ENCODE measurements at regions not wholly inside any gene's neighbourhood (a gene's known extent, or its start where the extent isn't known, plus 50 kb on each side); places are given as distances from the start of the nearest gene placed in this dataset.
A peak's percentile ranks its signal among the peaks of the same experiment; 100 is the strongest.

DNA sequence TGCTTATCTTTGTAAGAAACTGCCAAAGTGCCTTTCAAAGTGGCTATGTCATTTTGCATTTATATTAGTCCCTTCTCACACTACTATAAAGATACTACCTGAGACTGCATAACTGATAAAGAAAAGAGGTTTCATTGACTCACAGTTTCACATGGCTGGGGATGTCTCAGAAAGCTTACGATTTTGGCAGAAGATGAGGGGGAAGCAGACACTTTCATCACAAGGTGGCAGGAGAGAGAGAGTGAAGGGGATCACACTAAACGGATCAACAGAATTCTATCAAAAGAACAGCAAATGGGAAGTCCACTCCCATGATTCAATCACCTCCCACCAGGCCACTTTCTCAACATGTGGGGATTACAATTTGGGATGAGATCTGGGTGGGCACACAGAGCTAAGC is 1352.0 kb upstream of the B3GALT2 start:
- TF ChIP-seq, protein P1, sequence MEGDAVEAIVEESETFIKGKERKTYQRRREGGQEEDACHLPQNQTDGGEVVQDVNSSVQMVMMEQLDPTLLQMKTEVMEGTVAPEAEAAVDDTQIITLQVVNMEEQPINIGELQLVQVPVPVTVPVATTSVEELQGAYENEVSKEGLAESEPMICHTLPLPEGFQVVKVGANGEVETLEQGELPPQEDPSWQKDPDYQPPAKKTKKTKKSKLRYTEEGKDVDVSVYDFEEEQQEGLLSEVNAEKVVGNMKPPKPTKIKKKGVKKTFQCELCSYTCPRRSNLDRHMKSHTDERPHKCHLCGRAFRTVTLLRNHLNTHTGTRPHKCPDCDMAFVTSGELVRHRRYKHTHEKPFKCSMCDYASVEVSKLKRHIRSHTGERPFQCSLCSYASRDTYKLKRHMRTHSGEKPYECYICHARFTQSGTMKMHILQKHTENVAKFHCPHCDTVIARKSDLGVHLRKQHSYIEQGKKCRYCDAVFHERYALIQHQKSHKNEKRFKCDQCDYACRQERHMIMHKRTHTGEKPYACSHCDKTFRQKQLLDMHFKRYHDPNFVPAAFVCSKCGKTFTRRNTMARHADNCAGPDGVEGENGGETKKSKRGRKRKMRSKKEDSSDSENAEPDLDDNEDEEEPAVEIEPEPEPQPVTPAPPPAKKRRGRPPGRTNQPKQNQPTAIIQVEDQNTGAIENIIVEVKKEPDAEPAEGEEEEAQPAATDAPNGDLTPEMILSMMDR (IDR thresholded peaks at IDR 0.05; ENCODE audit: poor library complexity, severe bottlenecking), result peak; percentile 14
- Histone ChIP-seq H3K36me3 (ENCODE audit: low read depth) (no peaks in the 10 kb centered on the region), H3K27ac (ENCODE audit: poor library complexity, severe bottlenecking) (no peak overlapping the region), H3K4me3 (ENCODE audit: severe bottlenecking) (no peak overlapping the region), H3K9me3 (ENCODE audit: severe bottlenecking) (no peaks in the 10 kb centered on the region), H3K4me1 (ENCODE audit: insufficient read depth, poor library complexity, severe bottlenecking) (no peaks in the 10 kb centered on the region), H3K27me3 (ENCODE audit: insufficient read depth, poor library complexity, severe bottlenecking) (no peaks in the 10 kb centered on the region)
- ATAC-seq (ENCODE audit: low read depth) (0 out of 3 replicates have a peak, but pooled peaks have one; percentile 31), DNase-seq (ENCODE audit: low spot score) (no peak)

DNA sequence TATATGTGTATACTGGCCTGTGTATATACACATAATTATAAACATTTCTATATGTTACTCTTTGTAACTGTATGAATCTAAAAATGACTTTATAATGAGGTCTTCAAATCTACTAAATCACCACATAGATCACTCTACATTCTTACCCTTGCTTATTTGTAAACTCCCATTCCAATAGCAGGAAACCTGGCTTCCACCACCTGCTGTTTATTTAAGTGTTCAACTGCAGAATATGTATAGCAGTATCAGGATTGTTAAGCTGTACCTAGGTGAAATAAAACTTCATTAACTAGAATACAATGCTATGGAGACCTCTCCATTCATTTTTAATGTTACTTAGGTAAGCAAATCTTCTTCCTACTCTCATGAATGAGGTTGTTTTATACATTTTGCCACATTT is 1351.1 kb upstream of the B3GALT2 start:
- ATAC-seq (ENCODE audit: low read depth) (no peak), DNase-seq (ENCODE audit: low spot score) (no peak)
- H3K27me3 ChIP-seq (ENCODE audit: insufficient read depth, poor library complexity, severe bottlenecking), result no peaks in the 10 kb centered on the region
- no peak overlapping the region for H3K4me3 ChIP-seq (ENCODE audit: severe bottlenecking)
- H3K9me3 ChIP-seq (ENCODE audit: severe bottlenecking), result no peaks in the 10 kb centered on the region
- TF ChIP-seq, protein P1 (IDR thresholded peaks at IDR 0.05; ENCODE audit: poor library complexity, severe bottlenecking), result no peak
- H3K4me1 ChIP-seq (ENCODE audit: insufficient read depth, poor library complexity, severe bottlenecking), result no peaks in the 10 kb centered on the region
- H3K27ac ChIP-seq (ENCODE audit: poor library complexity, severe bottlenecking), result no peak overlapping the region
- H3K36me3 ChIP-seq (ENCODE audit: low read depth), result no peaks in the 10 kb centered on the region

DNA sequence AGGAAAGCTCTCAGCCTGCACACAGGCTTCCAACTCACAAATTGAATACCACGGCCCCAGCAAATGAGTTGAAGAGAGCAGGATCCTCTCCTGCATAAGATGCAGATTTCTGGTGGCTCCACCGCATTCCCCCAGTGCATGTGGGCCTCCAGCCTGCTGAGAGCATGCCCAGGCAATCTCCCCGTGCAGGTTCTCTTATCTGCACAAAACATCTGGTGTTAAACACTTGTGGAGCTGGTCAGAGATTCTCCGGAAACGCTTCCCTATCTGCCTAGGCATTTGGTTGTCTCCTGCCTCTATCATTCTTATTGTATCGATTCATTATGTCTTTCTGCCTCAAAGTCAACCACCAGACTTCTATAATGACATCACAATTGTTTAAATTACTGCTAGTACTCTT is 1349.0 kb upstream of the B3GALT2 start:
- H3K36me3 ChIP-seq (ENCODE audit: low read depth), result no peaks in the 10 kb centered on the region
- DNase-seq (ENCODE audit: low spot score) (no peak), ATAC-seq (ENCODE audit: low read depth) (no peak)
- no peak overlapping the region for H3K4me3 ChIP-seq (ENCODE audit: severe bottlenecking)
- H3K9me3 ChIP-seq (ENCODE audit: severe bottlenecking), result no peaks in the 10 kb centered on the region
- no peaks in the 10 kb centered on the region for H3K4me1 ChIP-seq (ENCODE audit: insufficient read depth, poor library complexity, severe bottlenecking)
- no peaks in the 10 kb centered on the region for H3K27me3 ChIP-seq (ENCODE audit: insufficient read depth, poor library complexity, severe bottlenecking)
- TF ChIP-seq, protein P1 (IDR thresholded peaks at IDR 0.05; ENCODE audit: poor library complexity, severe bottlenecking), result no peak
- no peak overlapping the region for H3K27ac ChIP-seq (ENCODE audit: poor library complexity, severe bottlenecking)

DNA sequence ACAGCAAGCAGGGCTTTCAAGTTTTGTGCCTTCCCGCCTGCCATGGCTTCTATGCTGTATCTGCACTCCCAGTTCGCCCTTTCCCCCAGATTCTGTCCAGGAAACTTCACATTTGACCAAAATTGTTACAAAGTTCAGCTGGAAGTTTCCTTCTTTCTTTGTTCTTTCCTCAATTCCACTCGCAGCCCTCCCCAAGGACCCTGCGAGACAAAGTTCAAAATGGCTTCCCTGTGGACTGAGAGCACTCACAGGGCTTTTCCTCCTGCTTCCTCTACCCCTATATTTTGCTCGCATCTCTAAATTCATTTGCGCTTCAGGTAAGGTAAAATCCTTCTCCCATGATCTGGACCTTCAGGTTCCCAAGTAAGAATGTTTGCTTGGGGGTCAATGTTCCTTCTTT is 1348.4 kb upstream of the B3GALT2 start:
- no peak overlapping the region for H3K27ac ChIP-seq (ENCODE audit: poor library complexity, severe bottlenecking)
- no peaks in the 10 kb centered on the region for H3K4me1 ChIP-seq (ENCODE audit: insufficient read depth, poor library complexity, severe bottlenecking)
- ATAC-seq (ENCODE audit: low read depth), result no peak
- no peaks in the 10 kb centered on the region for H3K27me3 ChIP-seq (ENCODE audit: insufficient read depth, poor library complexity, severe bottlenecking)
- TF ChIP-seq, protein P1 (IDR thresholded peaks at IDR 0.05; ENCODE audit: poor library complexity, severe bottlenecking), result no peak
- H3K9me3 ChIP-seq (ENCODE audit: severe bottlenecking), result no peaks in the 10 kb centered on the region
- DNase-seq (ENCODE audit: low spot score), result no peak
- no peak overlapping the region for H3K4me3 ChIP-seq (ENCODE audit: severe bottlenecking)
- H3K36me3 ChIP-seq (ENCODE audit: low read depth), result no peaks in the 10 kb centered on the region

DNA sequence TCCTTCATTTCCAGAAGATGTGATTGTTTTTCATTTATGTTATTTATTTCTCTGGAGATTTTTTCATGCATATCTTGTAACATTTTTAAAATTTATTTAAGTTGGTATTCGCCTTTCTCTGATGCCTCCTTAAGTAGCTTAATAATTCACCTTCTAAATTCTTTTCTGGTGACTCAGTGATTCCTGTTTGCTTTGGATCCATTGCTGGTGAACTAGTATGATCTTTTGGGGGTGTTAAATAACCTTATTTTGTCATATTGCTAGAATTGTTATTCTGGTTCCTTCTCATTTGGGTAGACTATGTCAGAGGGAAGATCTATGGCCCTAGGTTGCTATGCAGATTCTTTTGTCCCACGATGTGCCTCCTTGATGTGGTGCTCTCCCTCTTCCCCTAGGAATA is 1347.2 kb upstream of the B3GALT2 start:
- H3K4me3 ChIP-seq (ENCODE audit: severe bottlenecking), result no peak overlapping the region
- TF ChIP-seq, protein P1 (IDR thresholded peaks at IDR 0.05; ENCODE audit: poor library complexity, severe bottlenecking), result no peak
- no peak overlapping the region for H3K27ac ChIP-seq (ENCODE audit: poor library complexity, severe bottlenecking)
- H3K9me3 ChIP-seq (ENCODE audit: severe bottlenecking), result no peaks in the 10 kb centered on the region
- no peaks in the 10 kb centered on the region for H3K4me1 ChIP-seq (ENCODE audit: insufficient read depth, poor library complexity, severe bottlenecking)
- no peak for ATAC-seq (ENCODE audit: low read depth)
- no peak for DNase-seq (ENCODE audit: low spot score)
- no peaks in the 10 kb centered on the region for H3K27me3 ChIP-seq (ENCODE audit: insufficient read depth, poor library complexity, severe bottlenecking)
- no peaks in the 10 kb centered on the region for H3K36me3 ChIP-seq (ENCODE audit: low read depth)

All from RWPE2 (cell line).